ENCODE measurements at regions not wholly inside any gene's neighbourhood (a gene's known extent, or its start where the extent isn't known, plus 50 kb on each side); places are given as distances from the start of the nearest gene placed in this dataset.

DNA sequence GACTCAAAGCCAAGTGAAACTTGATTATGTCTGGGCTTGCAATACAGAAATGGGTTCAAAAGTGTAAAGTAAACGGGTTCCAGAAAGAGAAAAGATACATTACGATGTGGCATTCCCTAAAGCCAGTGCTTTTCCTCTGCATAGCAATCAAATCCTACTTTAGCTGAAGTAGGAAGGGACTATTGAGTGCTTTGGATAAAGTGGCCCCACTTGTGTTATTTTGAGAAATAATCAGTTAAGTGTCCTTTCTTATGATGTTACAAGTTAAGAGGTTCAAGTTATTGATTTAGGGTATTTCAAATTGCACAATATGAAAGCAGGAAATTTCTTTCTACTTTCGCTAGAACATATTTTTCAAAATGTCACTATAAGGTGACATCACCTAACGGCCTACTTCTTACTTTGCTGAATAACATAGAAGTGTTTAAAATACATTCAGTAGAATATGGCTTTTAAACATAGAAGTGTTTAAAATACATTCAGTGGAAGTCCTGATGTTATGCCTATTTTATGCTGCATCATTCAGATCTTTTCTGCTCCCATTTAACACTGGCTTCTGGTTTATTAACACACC lies 235.2 kb downstream of the DTHD1 start:
- no peak for DNase-seq (ENCODE audit: low spot score)
- TF ChIP-seq, protein P1, sequence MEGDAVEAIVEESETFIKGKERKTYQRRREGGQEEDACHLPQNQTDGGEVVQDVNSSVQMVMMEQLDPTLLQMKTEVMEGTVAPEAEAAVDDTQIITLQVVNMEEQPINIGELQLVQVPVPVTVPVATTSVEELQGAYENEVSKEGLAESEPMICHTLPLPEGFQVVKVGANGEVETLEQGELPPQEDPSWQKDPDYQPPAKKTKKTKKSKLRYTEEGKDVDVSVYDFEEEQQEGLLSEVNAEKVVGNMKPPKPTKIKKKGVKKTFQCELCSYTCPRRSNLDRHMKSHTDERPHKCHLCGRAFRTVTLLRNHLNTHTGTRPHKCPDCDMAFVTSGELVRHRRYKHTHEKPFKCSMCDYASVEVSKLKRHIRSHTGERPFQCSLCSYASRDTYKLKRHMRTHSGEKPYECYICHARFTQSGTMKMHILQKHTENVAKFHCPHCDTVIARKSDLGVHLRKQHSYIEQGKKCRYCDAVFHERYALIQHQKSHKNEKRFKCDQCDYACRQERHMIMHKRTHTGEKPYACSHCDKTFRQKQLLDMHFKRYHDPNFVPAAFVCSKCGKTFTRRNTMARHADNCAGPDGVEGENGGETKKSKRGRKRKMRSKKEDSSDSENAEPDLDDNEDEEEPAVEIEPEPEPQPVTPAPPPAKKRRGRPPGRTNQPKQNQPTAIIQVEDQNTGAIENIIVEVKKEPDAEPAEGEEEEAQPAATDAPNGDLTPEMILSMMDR (IDR thresholded peaks at IDR 0.05; ENCODE audit: unreplicated experiment), result no peak
- Mint-ChIP-seq H3K27ac (ENCODE audit: unreplicated experiment) (no peak overlapping the region), H3K36me3 (ENCODE audit: low read depth, unreplicated experiment) (no peaks in the 10 kb centered on the region), H3K9me3 (ENCODE audit: unreplicated experiment) (no peaks in the 10 kb centered on the region), H3K4me1 (ENCODE audit: unreplicated experiment) (no peaks in the 10 kb centered on the region), H3K27me3 (ENCODE audit: unreplicated experiment) (no peaks in the 10 kb centered on the region), H3K4me3 (ENCODE audit: unreplicated experiment) (no peak overlapping the region)

DNA sequence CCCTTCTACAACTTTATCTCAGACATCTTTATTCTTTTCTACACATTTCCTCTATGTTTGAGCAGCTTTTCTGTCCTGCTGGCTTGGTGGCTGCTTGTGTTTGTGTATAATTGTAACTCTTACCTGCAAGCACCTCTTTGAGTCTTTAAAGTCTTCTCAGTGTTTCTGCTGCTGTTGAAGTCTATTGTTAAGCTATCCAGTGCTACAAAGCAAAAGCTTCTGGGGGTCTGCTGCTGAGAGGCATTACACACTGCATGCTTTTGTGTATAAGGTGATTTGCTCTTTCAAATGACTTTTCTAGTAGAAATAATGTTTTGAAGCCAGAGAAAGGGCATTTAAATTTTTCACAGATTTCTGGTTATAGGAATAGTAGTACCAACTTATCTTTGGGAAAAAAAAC lies 241.8 kb downstream of the DTHD1 start:
- TF ChIP-seq, protein P1 (IDR thresholded peaks at IDR 0.05; ENCODE audit: unreplicated experiment), result no peak
- no peak overlapping the region for H3K27ac Mint-ChIP-seq (ENCODE audit: unreplicated experiment)
- no peak overlapping the region for H3K4me3 Mint-ChIP-seq (ENCODE audit: unreplicated experiment)
- H3K9me3 Mint-ChIP-seq (ENCODE audit: unreplicated experiment), result peaks cover 6% of the 10 kb centered on the region
- no peaks in the 10 kb centered on the region for H3K4me1 Mint-ChIP-seq (ENCODE audit: unreplicated experiment)
- no peaks in the 10 kb centered on the region for H3K27me3 Mint-ChIP-seq (ENCODE audit: unreplicated experiment)
- DNase-seq (ENCODE audit: low spot score), result no peak
- no peaks in the 10 kb centered on the region for H3K36me3 Mint-ChIP-seq (ENCODE audit: low read depth, unreplicated experiment)

DNA sequence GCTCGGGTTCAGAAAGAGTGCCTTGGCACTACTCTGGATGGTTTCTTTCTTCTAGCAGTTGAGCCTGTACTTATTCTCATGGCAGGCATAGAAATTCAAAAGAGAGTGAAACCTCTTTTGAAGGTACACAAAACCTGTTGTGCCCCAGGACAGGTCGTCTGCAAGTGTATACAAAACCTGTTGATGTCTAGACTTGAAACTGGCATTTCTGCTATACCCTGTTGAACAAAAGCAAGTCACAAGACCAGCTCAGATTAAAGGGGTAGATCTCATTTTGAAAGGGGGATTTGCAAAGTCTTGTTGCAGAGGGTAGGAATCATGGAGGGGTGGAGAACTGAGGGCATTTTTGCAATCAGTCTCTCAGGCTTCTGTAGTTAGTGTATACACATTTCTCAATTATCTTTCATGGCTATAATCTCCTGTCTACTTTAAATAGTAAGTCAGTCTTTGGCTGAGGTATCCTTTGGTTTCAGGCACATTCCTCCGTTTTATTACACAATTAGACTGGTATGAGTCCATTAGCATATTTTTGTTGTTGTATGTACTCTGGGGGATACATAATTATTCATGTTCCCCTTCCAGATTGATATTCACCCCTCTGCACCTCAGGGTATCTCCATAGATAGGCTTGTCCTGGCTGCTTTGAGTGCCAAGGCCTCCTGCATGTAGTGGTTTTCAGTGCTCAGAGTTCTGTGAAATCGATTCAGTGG lies 251.4 kb downstream of the DTHD1 start:
- TF ChIP-seq, protein P1 (IDR thresholded peaks at IDR 0.05; ENCODE audit: unreplicated experiment), result no peak
- Mint-ChIP-seq H3K4me3 (ENCODE audit: unreplicated experiment) (no peak overlapping the region), H3K27ac (ENCODE audit: unreplicated experiment) (no peak overlapping the region), H3K27me3 (ENCODE audit: unreplicated experiment) (no peaks in the 10 kb centered on the region), H3K9me3 (ENCODE audit: unreplicated experiment) (no peaks in the 10 kb centered on the region), H3K36me3 (ENCODE audit: low read depth, unreplicated experiment) (no peaks in the 10 kb centered on the region), H3K4me1 (ENCODE audit: unreplicated experiment) (no peaks in the 10 kb centered on the region)
- DNase-seq (ENCODE audit: low spot score), result no peak

DNA sequence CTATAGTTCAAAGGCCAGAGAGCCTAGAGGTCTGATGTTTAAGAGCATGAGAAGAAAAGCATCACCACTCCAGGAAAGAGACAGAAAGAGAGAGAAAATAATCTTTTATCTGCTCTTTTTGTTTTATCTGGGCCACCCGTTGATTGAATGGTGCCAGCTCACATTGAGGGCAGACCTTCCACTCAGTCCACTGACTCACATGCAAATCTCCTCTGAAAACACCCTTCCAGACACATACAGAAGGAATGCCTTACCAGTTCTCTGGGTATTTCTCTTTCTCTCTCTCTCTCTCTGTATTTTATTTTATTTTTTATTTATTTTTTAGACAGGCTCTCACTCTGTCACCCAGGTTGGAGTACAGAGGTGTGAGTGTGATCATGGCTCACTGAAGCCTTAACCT lies 252.5 kb downstream of the DTHD1 start:
- H3K4me3 Mint-ChIP-seq (ENCODE audit: unreplicated experiment), result no peak overlapping the region
- no peaks in the 10 kb centered on the region for H3K36me3 Mint-ChIP-seq (ENCODE audit: low read depth, unreplicated experiment)
- TF ChIP-seq, protein P1 (IDR thresholded peaks at IDR 0.05; ENCODE audit: unreplicated experiment), result no peak

DNA sequence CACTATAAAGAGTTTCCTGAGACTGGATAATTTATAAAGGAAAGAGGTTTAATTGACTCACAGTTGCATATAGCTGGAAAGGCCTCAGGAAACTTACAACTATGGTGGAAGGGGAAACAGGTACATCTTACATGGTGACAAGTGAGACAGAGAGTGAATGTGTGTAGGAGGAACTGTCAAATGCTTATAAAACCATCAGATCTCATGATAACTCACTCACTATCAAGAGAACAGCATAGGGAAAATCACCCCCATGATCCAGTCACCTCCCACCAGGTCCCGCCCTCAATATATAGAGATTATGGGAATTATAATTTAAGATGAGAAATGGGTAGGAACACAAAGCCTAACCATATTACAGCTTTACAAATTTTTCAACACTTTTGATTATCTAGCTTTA lies 266.0 kb downstream of the DTHD1 start:
- no peak for DNase-seq (ENCODE audit: low spot score)
- no peaks in the 10 kb centered on the region for H3K4me1 Mint-ChIP-seq (ENCODE audit: unreplicated experiment)

More for the DNA sequence above, 252.5 kb downstream of the DTHD1 start:
- Mint-ChIP-seq H3K4me1 (ENCODE audit: unreplicated experiment) (no peaks in the 10 kb centered on the region), H3K27ac (ENCODE audit: unreplicated experiment) (no peak overlapping the region), H3K9me3 (ENCODE audit: unreplicated experiment) (no peaks in the 10 kb centered on the region), H3K27me3 (ENCODE audit: unreplicated experiment) (no peaks in the 10 kb centered on the region)
- DNase-seq (ENCODE audit: low spot score), result no peak

More for the DNA sequence above, 266.0 kb downstream of the DTHD1 start:
- H3K36me3 Mint-ChIP-seq (ENCODE audit: low read depth, unreplicated experiment), result no peaks in the 10 kb centered on the region
- no peaks in the 10 kb centered on the region for H3K9me3 Mint-ChIP-seq (ENCODE audit: unreplicated experiment)
- no peaks in the 10 kb centered on the region for H3K27me3 Mint-ChIP-seq (ENCODE audit: unreplicated experiment)
- no peak overlapping the region for H3K27ac Mint-ChIP-seq (ENCODE audit: unreplicated experiment)
- TF ChIP-seq, protein P1 (IDR thresholded peaks at IDR 0.05; ENCODE audit: unreplicated experiment), result no peak
- H3K4me3 Mint-ChIP-seq (ENCODE audit: unreplicated experiment), result no peak overlapping the region
